ENCODE measurements at regions not wholly inside any gene's neighbourhood (a gene's known extent, or its start where the extent isn't known, plus 50 kb on each side); places are given as distances from the start of the nearest gene placed in this dataset.

GRCh38 chr20:17003170-17003870 is 223.5 kb upstream of the PCSK2 start:
- no peak for FAIRE-seq
- Histone ChIP-seq H3K4me2 (ENCODE audit: control insufficient read depth, extremely low read depth, insufficient read depth, low read depth, low read length) (no peak overlapping the region), H3K9me1 (ENCODE audit: control insufficient read depth, extremely low read depth, insufficient read depth, low read length) (no peaks in the 10 kb centered on the region), H3K79me2 (ENCODE audit: control insufficient read depth, insufficient read depth, low read length) (no peaks in the 10 kb centered on the region), H3K4me1 (ENCODE audit: control insufficient read depth, extremely low read depth, insufficient read depth, low read length) (no peaks in the 10 kb centered on the region), H3K4me3 (ENCODE audit: control insufficient read depth in 2 of 3, extremely low read depth in 1 of 3, insufficient read depth in 2 of 3, low read depth in 1 of 3, low read length in 3 of 3) (no peak overlapping the region), H2AFZ (ENCODE audit: control insufficient read depth, low read length) (no peak overlapping the region), H3K27ac (ENCODE audit: control insufficient read depth, insufficient read depth, low read length) (no peak overlapping the region), H3K27me3 (ENCODE audit: control insufficient read depth, extremely low read depth, insufficient read depth, low read length) (no peaks in the 10 kb centered on the region), H3K9ac (ENCODE audit: control insufficient read depth, extremely low read depth, insufficient read depth, low read length) (no peak overlapping the region), H3K36me3 (ENCODE audit: control insufficient read depth in 2 of 2, extremely low read depth in 1 of 2, insufficient read depth in 2 of 2, low read length in 2 of 2) (no peaks in the 10 kb centered on the region), H3K9me3 (ENCODE audit: control insufficient read depth, low read depth, low read length) (no peaks in the 10 kb centered on the region), H4K20me1 (ENCODE audit: control insufficient read depth, extremely low read depth, insufficient read depth, low read length) (no peaks in the 10 kb centered on the region)
- TF ChIP-seq EZH2 (IDR thresholded peaks at IDR 0.05; ENCODE audit: low read length) (no peak), CTCF (optimal IDR thresholded peaks at IDR 0.05 in 1 of 3, IDR thresholded peaks at IDR 0.05 in 1 of 3, conservative IDR thresholded peaks at IDR 0.05 in 1 of 3; ENCODE audit: extremely low read depth in 1 of 3, insufficient read depth in 2 of 3, low read length in 3 of 3) (no peak)
- dilution Hi-C loops (cut with MboI; ENCODE audit: extremely low pct_ligation_motif_present, low sequenced_read_pairs) = no loop called here
- DNase-seq (ENCODE audit: low read depth, low spot score) = no peak

- Histone ChIP-seq H3K27me3 (ENCODE audit: control insufficient read depth, extremely low read depth, insufficient read depth, low read length) (no peaks in the 10 kb centered on the region), H3K4me2 (ENCODE audit: control insufficient read depth, extremely low read depth, insufficient read depth, low read depth, low read length) (no peak overlapping the region)
Measured at GRCh38 chr20:17010181-17010580, 216.7 kb upstream of the PCSK2 start.

More at GRCh38 chr20:17010181-17010580, 216.7 kb upstream of the PCSK2 start:
- H3K9me3 ChIP-seq (ENCODE audit: control insufficient read depth, low read depth, low read length) = no peaks in the 10 kb centered on the region
- dilution Hi-C loops (cut with MboI; ENCODE audit: extremely low pct_ligation_motif_present, low sequenced_read_pairs) = no loop called here
- no peak overlapping the region for H3K27ac ChIP-seq (ENCODE audit: control insufficient read depth, insufficient read depth, low read length)
- H2AFZ ChIP-seq (ENCODE audit: control insufficient read depth, low read length) = no peak overlapping the region
- H3K9me1 ChIP-seq (ENCODE audit: control insufficient read depth, extremely low read depth, insufficient read depth, low read length) = no peaks in the 10 kb centered on the region
- H3K4me3 ChIP-seq (ENCODE audit: control insufficient read depth in 2 of 3, extremely low read depth in 1 of 3, insufficient read depth in 2 of 3, low read depth in 1 of 3, low read length in 3 of 3) = no peak overlapping the region
- no peak overlapping the region for H3K9ac ChIP-seq (ENCODE audit: control insufficient read depth, extremely low read depth, insufficient read depth, low read length)
- DNase-seq (ENCODE audit: low read depth, low spot score) = no peak
- FAIRE-seq = no peak
- H3K79me2 ChIP-seq (ENCODE audit: control insufficient read depth, insufficient read depth, low read length) = no peaks in the 10 kb centered on the region
- no peaks in the 10 kb centered on the region for H3K36me3 ChIP-seq (ENCODE audit: control insufficient read depth in 2 of 2, extremely low read depth in 1 of 2, insufficient read depth in 2 of 2, low read length in 2 of 2)
- TF ChIP-seq EZH2 (IDR thresholded peaks at IDR 0.05; ENCODE audit: low read length) (no peak), CTCF (optimal IDR thresholded peaks at IDR 0.05 in 1 of 3, IDR thresholded peaks at IDR 0.05 in 1 of 3, conservative IDR thresholded peaks at IDR 0.05 in 1 of 3; ENCODE audit: extremely low read depth in 1 of 3, insufficient read depth in 2 of 3, low read length in 3 of 3) (no peak)
- no peaks in the 10 kb centered on the region for H3K4me1 ChIP-seq (ENCODE audit: control insufficient read depth, extremely low read depth, insufficient read depth, low read length)
- H4K20me1 ChIP-seq (ENCODE audit: control insufficient read depth, extremely low read depth, insufficient read depth, low read length) = no peaks in the 10 kb centered on the region

All from keratinocyte (primary cell).